NCI-H2107 (cell line): ENCODE measurements at regions not wholly inside any gene's neighbourhood (a gene's known extent, or its start where the extent isn't known, plus 50 kb on each side); places are given as distances from the start of the nearest gene placed in this dataset.

Experiments used
- DNase-seq: peaks from one replicate; lab custom pipeline; 2025; lab: John Stamatoyannopoulos, UW

GRCh38 chr5:172569861-172570558 lies 71.1 kb upstream of the NEURL1B start:
- DNase-seq: no peak

GRCh38 chr5:172568308-172568910 lies 72.7 kb upstream of the NEURL1B start:
- DNase-seq: no peak

- no peak for DNase-seq
Observed at GRCh38 chr5:172567843-172568242, 73.2 kb upstream of the NEURL1B start.

GRCh38 chr5:172567294-172567693 lies 73.8 kb upstream of the NEURL1B start:
- DNase-seq: no peak

- no peak for DNase-seq
Observed at GRCh38 chr5:172565931-172566665, 75.0 kb upstream of the NEURL1B start.

GRCh38 chr5:172565455-172565854 lies 75.6 kb upstream of the NEURL1B start:
- no peak for DNase-seq

- no peak for DNase-seq
Observed at GRCh38 chr5:172564883-172565282, 76.2 kb upstream of the NEURL1B start.

- peak; percentile 74 for DNase-seq
Observed at GRCh38 chr5:172564188-172564587, 76.9 kb upstream of the NEURL1B start.

- no peak for DNase-seq
Observed at GRCh38 chr5:172562443-172562842, 78.6 kb upstream of the NEURL1B start.

- DNase-seq: no peak
Observed at GRCh38 chr5:172561151-172561550, 79.9 kb upstream of the NEURL1B start.

GRCh38 chr5:172559004-172559932 lies 81.8 kb upstream of the NEURL1B start:
- no peak for DNase-seq

GRCh38 chr5:172558076-172558976 lies 82.7 kb upstream of the NEURL1B start:
- DNase-seq: no peak

- DNase-seq: no peak
Observed at GRCh38 chr5:172556971-172557461, 84.0 kb upstream of the NEURL1B start.

- no peak for DNase-seq
Observed at GRCh38 chr5:172556262-172556661, 84.8 kb upstream of the NEURL1B start.

- no peak for DNase-seq
Observed at GRCh38 chr5:172554562-172554961, 86.5 kb upstream of the NEURL1B start.

GRCh38 chr5:172553903-172554302 lies 87.2 kb upstream of the NEURL1B start:
- DNase-seq: no peak

GRCh38 chr5:172553167-172553566 lies 87.9 kb upstream of the NEURL1B start:
- DNase-seq: no peak

- DNase-seq: no peak
Observed at GRCh38 chr5:172550996-172551395, 90.1 kb upstream of the NEURL1B start.

- DNase-seq: no peak
Observed at GRCh38 chr5:172550096-172550765, 90.8 kb upstream of the NEURL1B start.

GRCh38 chr5:172549696-172550095 lies 91.4 kb upstream of the NEURL1B start:
- DNase-seq: peak; percentile 5
